Right lobe of liver (tissue), 6 donors: ENCODE measurements at regions not wholly inside any gene's neighbourhood (a gene's known extent, or its start where the extent isn't known, plus 50 kb on each side); places are given as distances from the start of the nearest gene placed in this dataset.

Source experiments
- ATAC-seq, 4 donors: fragments of 200-7000 bp; cut with Tn5 transposase; one replicate each; pipeline ENCODE4 v1.9.1; 2020; ENCODE audit warnings: mild to moderate bottlenecking in 4 of 4, moderate library complexity in 4 of 4
- DNase-seq, 3 donors: peaks; one replicate each; pipeline ENCODE4 v3.0.0-alpha.2; 2020
- H3K27ac ChIP-seq, 3 donors: fragments of 200-600 bp; one replicate each; pipeline ENCODE4 v1.8.0; 2022
- H3K27me3 ChIP-seq, 2 donors: fragments of 200-600 bp; one replicate each; pipeline ENCODE4 v1.8.0; 2022
- H3K36me3 ChIP-seq, 4 donors: fragments of 200-600 bp; sonication (generic) in 1 of 4; one replicate each; pipeline versions ENCODE4 v1.5.1 to v1.8.0; 2017 to 2022; ENCODE audit warnings: control low read depth in 1 of 4
- H3K4me1 ChIP-seq, 4 donors: fragments of 200-600 bp; sonication (generic) in 1 of 4; one replicate each; pipeline versions ENCODE4 v1.5.1 to v1.8.0; 2017 to 2022; ENCODE audit warnings: control low read depth in 1 of 4
- H3K4me3 ChIP-seq, 3 donors: fragments of 200-600 bp; one replicate each; pipeline ENCODE4 v1.8.0; 2022
- H3K9me3 ChIP-seq, 4 donors: fragments of 200-600 bp; sonication (generic) in 1 of 4; one replicate each; pipeline versions ENCODE4 v1.5.1 to v1.8.0; 2017 to 2022; ENCODE audit warnings: control low read depth in 1 of 4
- POLR2A ChIP-seq: fragments of 450-650 bp; IDR thresholded peaks from one replicate; pipeline ENCODE4 v1.6.1; 2017; ENCODE audit warnings: antibody characterized with exemption, mild to moderate bottlenecking
- whole genome bisulfite sequencing: methylation state at CpG from one replicate; pipeline ENCODE4 v1.1.6; 2018; ENCODE audit warnings: low coverage, low lambda C conversion rate; ENCODE audit not compliant: insufficient coverage; ENCODE audit errors: missing lambda C conversion rate; 5-methylcytosine and 5-hydroxymethylcytosine counted together
- intact Hi-C, 2 donors: fragments of 100-400 bp; cut with DNase I; formaldehyde crosslinking; loops; one replicate each; pipeline versions ENCODE4 v1.11.2 to v1.14.1; 2022
- TF ChIP-seq, protein P1 (sequence below), 4 donors: fragments of 200-600 bp in 3 of 4; fragments of 450-650 bp in 1 of 4; IDR thresholded peaks; one replicate each; pipeline versions ENCODE4 v1.5.1 to v1.8.0; 2016 to 2022; ENCODE audit warnings: antibody characterized with exemption in 4 of 4, mild to moderate bottlenecking in 2 of 4
- donor health status: DM: no; HTN: yes; CAD: no.
- donor health status: DM: no; HTN: no; CAD: no.
- donor health status: DM: no; HTN: no; CAD: no.
- donor health status: DM: no; HTN: yes; CAD: no.
- donor health status: DM: no; HTN: yes; CAD: no.

GRCh38 chr11:69947793-69948255 is 128.6 kb upstream of the FGF3 start:
- H3K27ac ChIP-seq: no peak overlapping the region
- DNase-seq (peak in 1 of 3 donors; percentile 47), ATAC-seq (no peak)
- intact Hi-C loops: no loop called here
- WGBS: 92% methylated on average over 4 of the region's 12 CpGs
- no peak overlapping the region for H3K4me3 ChIP-seq
- H3K4me1 ChIP-seq: peaks cover 0 to 20% (median 5%) of the 10 kb centered on the region in 4 donors
- no peaks in the 10 kb centered on the region for H3K9me3 ChIP-seq
- H3K36me3 ChIP-seq: no peaks in the 10 kb centered on the region
- H3K27me3 ChIP-seq: no peaks in the 10 kb centered on the region
- TF ChIP-seq, protein P1, sequence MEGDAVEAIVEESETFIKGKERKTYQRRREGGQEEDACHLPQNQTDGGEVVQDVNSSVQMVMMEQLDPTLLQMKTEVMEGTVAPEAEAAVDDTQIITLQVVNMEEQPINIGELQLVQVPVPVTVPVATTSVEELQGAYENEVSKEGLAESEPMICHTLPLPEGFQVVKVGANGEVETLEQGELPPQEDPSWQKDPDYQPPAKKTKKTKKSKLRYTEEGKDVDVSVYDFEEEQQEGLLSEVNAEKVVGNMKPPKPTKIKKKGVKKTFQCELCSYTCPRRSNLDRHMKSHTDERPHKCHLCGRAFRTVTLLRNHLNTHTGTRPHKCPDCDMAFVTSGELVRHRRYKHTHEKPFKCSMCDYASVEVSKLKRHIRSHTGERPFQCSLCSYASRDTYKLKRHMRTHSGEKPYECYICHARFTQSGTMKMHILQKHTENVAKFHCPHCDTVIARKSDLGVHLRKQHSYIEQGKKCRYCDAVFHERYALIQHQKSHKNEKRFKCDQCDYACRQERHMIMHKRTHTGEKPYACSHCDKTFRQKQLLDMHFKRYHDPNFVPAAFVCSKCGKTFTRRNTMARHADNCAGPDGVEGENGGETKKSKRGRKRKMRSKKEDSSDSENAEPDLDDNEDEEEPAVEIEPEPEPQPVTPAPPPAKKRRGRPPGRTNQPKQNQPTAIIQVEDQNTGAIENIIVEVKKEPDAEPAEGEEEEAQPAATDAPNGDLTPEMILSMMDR (IDR thresholded peaks at IDR 0.05): no peak
- no peak for TF ChIP-seq POLR2A

DNA sequence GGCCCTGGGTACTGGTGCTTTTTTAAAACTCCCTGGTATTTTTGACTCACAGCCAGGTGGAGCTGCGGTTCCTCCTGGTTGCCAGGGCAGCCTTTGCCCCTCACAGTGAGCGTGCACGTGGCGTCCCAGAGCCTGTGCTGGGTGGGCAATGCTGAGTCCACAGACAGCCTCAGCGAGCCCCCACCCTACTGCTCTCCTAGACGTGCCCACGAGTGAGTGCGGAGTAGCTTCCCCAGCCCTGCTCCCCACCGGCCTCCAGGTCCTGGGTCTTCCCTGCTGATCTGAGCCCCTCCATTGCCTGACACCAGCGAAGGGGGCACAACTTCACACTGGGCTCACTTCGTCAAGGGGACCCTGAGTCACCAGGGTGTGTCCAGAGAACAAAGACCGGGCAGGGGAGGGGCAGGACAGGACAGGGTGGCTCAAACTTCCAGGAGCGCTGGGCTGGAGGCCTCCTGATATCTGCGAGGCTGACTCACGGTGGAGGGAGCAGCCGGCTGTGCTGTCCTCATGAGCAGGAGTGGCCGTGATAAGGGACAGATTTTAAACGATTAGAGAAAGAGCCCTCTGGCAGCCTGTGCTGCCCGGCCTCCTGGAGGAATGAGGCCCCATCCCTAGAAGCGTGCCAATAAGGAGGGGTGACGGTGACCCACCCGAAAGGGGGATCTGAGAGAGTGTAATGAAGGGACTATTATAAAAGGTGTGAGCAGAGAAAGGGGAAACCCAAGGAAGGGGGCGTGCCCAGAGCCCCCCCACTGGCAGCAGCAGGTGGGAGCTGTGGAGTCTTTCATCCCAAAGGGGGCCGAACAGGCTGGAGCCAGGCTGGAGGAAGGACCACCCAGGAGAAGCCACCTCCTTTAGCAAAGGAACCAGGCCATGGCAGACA is 129.3 kb upstream of the FGF3 start:
- peaks cover 0 to 16% (median 5%) of the 10 kb centered on the region in 4 donors for H3K4me1 ChIP-seq
- TF ChIP-seq, protein P1 (IDR thresholded peaks at IDR 0.05): peak in 2 of 4 donors; percentile 6 to 9
- TF ChIP-seq POLR2A: no peak
- DNase-seq (peak in 1 of 3 donors; percentile 52), ATAC-seq (no peak)
- no peak overlapping the region for H3K4me3 ChIP-seq
- 46% methylated on average over 6 of the region's 24 CpGs for WGBS
- no peaks in the 10 kb centered on the region for H3K27me3 ChIP-seq
- no peak overlapping the region for H3K27ac ChIP-seq
- no peaks in the 10 kb centered on the region for H3K36me3 ChIP-seq
- H3K9me3 ChIP-seq: no peaks in the 10 kb centered on the region
- intact Hi-C loops: no loop called here

GRCh38 chr11:69949327-69949726 is 128.8 kb upstream of the ANO1 start:
- Histone ChIP-seq H3K27ac (no peak overlapping the region), H3K36me3 (no peaks in the 10 kb centered on the region), H3K9me3 (no peaks in the 10 kb centered on the region), H3K4me1 (peaks cover 0 to 16% (median 5%) of the 10 kb centered on the region in 4 donors), H3K4me3 (no peak overlapping the region), H3K27me3 (no peaks in the 10 kb centered on the region)
- WGBS: no CpG with 5 or more reads among the region's 6 CpGs
- DNase-seq: peak in 1 of 3 donors; percentile 44
- no peak for TF ChIP-seq POLR2A
- TF ChIP-seq, protein P1 (IDR thresholded peaks at IDR 0.05): no peak
- intact Hi-C loops: no loop called here
- ATAC-seq: peak in 1 of 4 donors; percentile 48

DNA sequence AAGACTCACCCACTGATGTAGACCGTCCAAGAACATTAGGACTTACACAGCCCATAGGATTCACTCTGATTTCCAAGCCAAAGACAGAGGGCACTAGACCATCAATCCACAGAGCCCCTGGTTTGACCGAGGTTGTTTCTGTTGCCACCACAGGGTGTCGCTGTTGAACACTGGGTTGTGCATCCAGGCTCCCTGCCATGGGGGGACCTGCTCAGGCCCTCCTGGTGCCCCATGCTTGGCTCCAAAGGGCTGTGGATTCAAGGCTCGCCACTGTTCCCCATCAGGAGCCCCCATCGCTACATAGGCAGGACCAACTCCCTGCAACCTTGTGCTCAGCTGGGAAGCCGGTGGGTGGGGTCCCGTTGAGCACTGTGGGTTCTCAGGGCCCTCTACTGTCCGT is 128.0 kb upstream of the ANO1 start:
- 48% methylated on average over 5 of the region's 8 CpGs for WGBS
- intact Hi-C loops: loop anchor here in 1 of 2 donors (10.0 kb wide), 1 partner anchor 115 kb away; no protein-coding TSS in a partner anchor
- TF ChIP-seq, protein P1 (IDR thresholded peaks at IDR 0.05): peak; percentile 84 to 96 (median 90)
- TF ChIP-seq POLR2A: no peak
- peaks cover 0 to 16% (median 5%) of the 10 kb centered on the region in 4 donors for H3K4me1 ChIP-seq
- no peaks in the 10 kb centered on the region for H3K36me3 ChIP-seq
- DNase-seq (peak; percentile 45 to 74 (median 69)), ATAC-seq (peak; percentile 87 to 94 (median 88))
- no peaks in the 10 kb centered on the region for H3K27me3 ChIP-seq
- H3K9me3 ChIP-seq: no peaks in the 10 kb centered on the region
- no peak overlapping the region for H3K4me3 ChIP-seq
- H3K27ac ChIP-seq: peak overlapping the region in 1 of 3 donors; percentile 5
